H1 (cell line): ENCODE measurements at regions not wholly inside any gene's neighbourhood (a gene's known extent, or its start where the extent isn't known, plus 50 kb on each side); places are given as distances from the start of the nearest gene placed in this dataset.

ENCODE experiments used
- CEBPB ChIP-seq: IDR thresholded peaks from 2 replicates; pipeline ENCODE4 v1.6.1; 2012; ENCODE audit warnings: low read depth, low read length
- EZH2 ChIP-seq: fragments of 200-600 bp; sonication (generic); IDR thresholded peaks from 2 replicates; pipeline ENCODE4 v1.7.1; 2012; ENCODE audit warnings: low read depth, mild to moderate bottlenecking, moderate library complexity, low read length, inconsistent platforms; ENCODE audit not compliant: severe bottlenecking
- POLR2AphosphoS5 ChIP-seq: IDR thresholded peaks from 2 replicates; pipeline ENCODE4 v1.6.1; 2011; ENCODE audit warnings: low read depth, low read length
- TCF12 ChIP-seq: IDR thresholded peaks from 2 replicates; pipeline ENCODE4 v1.6.1; 2011; ENCODE audit warnings: low read depth, mild to moderate bottlenecking, low read length
- TF ChIP-seq, protein P1 (sequence below), 3 experiments: IDR thresholded peaks; 1 replicate in 2 of 3; 2 replicates in 1 of 3; pipeline versions ENCODE4 v1.5.1 to v1.6.1; 2011; ENCODE audit warnings: low read length in 3 of 3, mild to moderate bottlenecking in 3 of 3, inconsistent platforms in 2 of 3, low read depth in 1 of 3, moderate library complexity in 1 of 3; ENCODE audit not compliant: insufficient read depth in 1 of 3; ENCODE audit errors: control extremely low read depth in 1 of 3
- TF ChIP-seq, protein P2 (sequence below): IDR thresholded peaks from 2 replicates; pipeline ENCODE4 v1.6.1; 2011; ENCODE audit warnings: low read depth, mild to moderate bottlenecking, low read length; ENCODE audit not compliant: insufficient read depth
- TF ChIP-seq, protein P3 (sequence below): fragments of 300-600 bp; sonication (generic); IDR thresholded peaks from 2 replicates; pipeline ENCODE4 v1.7.1; 2012; ENCODE audit warnings: low read length, moderate library complexity, mild to moderate bottlenecking, inconsistent platforms; ENCODE audit not compliant: insufficient replicate concordance

DNA sequence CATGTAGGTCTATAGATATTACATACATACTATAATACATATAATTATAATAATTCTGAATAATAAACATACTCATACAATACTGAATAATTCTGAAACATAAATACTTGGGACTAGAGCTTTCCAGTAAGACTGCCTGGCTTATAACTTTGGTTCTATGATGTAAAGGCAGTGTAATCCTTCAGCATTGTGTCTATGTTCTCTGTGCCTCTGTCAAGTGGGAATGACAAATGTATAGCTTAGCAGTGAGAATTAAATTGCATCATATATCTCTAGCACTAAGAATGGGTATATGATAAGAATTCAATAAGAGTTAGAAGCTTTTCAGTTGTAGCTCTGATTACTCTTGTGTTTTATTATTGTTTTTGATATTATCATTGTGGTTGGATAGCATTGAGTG is 1469.3 kb downstream of the CDH8 start:
- TF ChIP-seq, protein P1, sequence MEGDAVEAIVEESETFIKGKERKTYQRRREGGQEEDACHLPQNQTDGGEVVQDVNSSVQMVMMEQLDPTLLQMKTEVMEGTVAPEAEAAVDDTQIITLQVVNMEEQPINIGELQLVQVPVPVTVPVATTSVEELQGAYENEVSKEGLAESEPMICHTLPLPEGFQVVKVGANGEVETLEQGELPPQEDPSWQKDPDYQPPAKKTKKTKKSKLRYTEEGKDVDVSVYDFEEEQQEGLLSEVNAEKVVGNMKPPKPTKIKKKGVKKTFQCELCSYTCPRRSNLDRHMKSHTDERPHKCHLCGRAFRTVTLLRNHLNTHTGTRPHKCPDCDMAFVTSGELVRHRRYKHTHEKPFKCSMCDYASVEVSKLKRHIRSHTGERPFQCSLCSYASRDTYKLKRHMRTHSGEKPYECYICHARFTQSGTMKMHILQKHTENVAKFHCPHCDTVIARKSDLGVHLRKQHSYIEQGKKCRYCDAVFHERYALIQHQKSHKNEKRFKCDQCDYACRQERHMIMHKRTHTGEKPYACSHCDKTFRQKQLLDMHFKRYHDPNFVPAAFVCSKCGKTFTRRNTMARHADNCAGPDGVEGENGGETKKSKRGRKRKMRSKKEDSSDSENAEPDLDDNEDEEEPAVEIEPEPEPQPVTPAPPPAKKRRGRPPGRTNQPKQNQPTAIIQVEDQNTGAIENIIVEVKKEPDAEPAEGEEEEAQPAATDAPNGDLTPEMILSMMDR (IDR thresholded peaks at IDR 0.05; ENCODE audit: control extremely low read depth in 1 of 3, insufficient read depth in 1 of 3, low read depth in 1 of 3, low read length in 3 of 3): no peak
- TF ChIP-seq TCF12: no peak
- TF ChIP-seq POLR2AphosphoS5: no peak
- no peak for TF ChIP-seq CEBPB
- TF ChIP-seq, protein P2, sequence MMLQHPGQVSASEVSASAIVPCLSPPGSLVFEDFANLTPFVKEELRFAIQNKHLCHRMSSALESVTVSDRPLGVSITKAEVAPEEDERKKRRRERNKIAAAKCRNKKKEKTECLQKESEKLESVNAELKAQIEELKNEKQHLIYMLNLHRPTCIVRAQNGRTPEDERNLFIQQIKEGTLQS: no peak
- TF ChIP-seq, protein P3, sequence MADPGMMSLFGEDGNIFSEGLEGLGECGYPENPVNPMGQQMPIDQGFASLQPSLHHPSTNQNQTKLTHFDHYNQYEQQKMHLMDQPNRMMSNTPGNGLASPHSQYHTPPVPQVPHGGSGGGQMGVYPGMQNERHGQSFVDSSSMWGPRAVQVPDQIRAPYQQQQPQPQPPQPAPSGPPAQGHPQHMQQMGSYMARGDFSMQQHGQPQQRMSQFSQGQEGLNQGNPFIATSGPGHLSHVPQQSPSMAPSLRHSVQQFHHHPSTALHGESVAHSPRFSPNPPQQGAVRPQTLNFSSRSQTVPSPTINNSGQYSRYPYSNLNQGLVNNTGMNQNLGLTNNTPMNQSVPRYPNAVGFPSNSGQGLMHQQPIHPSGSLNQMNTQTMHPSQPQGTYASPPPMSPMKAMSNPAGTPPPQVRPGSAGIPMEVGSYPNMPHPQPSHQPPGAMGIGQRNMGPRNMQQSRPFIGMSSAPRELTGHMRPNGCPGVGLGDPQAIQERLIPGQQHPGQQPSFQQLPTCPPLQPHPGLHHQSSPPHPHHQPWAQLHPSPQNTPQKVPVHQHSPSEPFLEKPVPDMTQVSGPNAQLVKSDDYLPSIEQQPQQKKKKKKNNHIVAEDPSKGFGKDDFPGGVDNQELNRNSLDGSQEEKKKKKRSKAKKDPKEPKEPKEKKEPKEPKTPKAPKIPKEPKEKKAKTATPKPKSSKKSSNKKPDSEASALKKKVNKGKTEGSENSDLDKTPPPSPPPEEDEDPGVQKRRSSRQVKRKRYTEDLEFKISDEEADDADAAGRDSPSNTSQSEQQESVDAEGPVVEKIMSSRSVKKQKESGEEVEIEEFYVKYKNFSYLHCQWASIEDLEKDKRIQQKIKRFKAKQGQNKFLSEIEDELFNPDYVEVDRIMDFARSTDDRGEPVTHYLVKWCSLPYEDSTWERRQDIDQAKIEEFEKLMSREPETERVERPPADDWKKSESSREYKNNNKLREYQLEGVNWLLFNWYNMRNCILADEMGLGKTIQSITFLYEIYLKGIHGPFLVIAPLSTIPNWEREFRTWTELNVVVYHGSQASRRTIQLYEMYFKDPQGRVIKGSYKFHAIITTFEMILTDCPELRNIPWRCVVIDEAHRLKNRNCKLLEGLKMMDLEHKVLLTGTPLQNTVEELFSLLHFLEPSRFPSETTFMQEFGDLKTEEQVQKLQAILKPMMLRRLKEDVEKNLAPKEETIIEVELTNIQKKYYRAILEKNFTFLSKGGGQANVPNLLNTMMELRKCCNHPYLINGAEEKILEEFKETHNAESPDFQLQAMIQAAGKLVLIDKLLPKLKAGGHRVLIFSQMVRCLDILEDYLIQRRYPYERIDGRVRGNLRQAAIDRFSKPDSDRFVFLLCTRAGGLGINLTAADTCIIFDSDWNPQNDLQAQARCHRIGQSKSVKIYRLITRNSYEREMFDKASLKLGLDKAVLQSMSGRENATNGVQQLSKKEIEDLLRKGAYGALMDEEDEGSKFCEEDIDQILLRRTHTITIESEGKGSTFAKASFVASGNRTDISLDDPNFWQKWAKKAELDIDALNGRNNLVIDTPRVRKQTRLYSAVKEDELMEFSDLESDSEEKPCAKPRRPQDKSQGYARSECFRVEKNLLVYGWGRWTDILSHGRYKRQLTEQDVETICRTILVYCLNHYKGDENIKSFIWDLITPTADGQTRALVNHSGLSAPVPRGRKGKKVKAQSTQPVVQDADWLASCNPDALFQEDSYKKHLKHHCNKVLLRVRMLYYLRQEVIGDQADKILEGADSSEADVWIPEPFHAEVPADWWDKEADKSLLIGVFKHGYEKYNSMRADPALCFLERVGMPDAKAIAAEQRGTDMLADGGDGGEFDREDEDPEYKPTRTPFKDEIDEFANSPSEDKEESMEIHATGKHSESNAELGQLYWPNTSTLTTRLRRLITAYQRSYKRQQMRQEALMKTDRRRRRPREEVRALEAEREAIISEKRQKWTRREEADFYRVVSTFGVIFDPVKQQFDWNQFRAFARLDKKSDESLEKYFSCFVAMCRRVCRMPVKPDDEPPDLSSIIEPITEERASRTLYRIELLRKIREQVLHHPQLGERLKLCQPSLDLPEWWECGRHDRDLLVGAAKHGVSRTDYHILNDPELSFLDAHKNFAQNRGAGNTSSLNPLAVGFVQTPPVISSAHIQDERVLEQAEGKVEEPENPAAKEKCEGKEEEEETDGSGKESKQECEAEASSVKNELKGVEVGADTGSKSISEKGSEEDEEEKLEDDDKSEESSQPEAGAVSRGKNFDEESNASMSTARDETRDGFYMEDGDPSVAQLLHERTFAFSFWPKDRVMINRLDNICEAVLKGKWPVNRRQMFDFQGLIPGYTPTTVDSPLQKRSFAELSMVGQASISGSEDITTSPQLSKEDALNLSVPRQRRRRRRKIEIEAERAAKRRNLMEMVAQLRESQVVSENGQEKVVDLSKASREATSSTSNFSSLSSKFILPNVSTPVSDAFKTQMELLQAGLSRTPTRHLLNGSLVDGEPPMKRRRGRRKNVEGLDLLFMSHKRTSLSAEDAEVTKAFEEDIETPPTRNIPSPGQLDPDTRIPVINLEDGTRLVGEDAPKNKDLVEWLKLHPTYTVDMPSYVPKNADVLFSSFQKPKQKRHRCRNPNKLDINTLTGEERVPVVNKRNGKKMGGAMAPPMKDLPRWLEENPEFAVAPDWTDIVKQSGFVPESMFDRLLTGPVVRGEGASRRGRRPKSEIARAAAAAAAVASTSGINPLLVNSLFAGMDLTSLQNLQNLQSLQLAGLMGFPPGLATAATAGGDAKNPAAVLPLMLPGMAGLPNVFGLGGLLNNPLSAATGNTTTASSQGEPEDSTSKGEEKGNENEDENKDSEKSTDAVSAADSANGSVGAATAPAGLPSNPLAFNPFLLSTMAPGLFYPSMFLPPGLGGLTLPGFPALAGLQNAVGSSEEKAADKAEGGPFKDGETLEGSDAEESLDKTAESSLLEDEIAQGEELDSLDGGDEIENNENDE: no peak
- TF ChIP-seq EZH2: no peak
